Progenitor cell of endocrine pancreas (in vitro differentiated cells): ENCODE measurements at regions not wholly inside any gene's neighbourhood (a gene's known extent, or its start where the extent isn't known, plus 50 kb on each side); places are given as distances from the start of the nearest gene placed in this dataset.

ENCODE experiments used
- DNase-seq: peaks from one replicate; pipeline ENCODE4 v3.0.0; 2021; ENCODE audit warnings: low spot score; ENCODE audit not compliant: unreplicated experiment
- H3K27ac Mint-ChIP-seq: 2 replicates; pipeline ENCODE4 v1.8.0; 2021; ENCODE audit warnings: mild to moderate bottlenecking, moderate library complexity, mixed read lengths
- H3K27me3 Mint-ChIP-seq: 2 replicates; pipeline ENCODE4 v1.8.0; 2021; ENCODE audit warnings: mixed read lengths
- H3K36me3 Mint-ChIP-seq: 2 replicates; pipeline ENCODE4 v1.8.0; 2022; ENCODE audit warnings: mixed read lengths; ENCODE audit not compliant: insufficient read depth
- H3K4me1 Mint-ChIP-seq: 2 replicates; pipeline ENCODE4 v1.8.0; 2021; ENCODE audit warnings: low read depth, mixed read lengths
- H3K4me3 Mint-ChIP-seq: 2 replicates; pipeline ENCODE4 v1.8.0; 2021; ENCODE audit warnings: low read depth, mild to moderate bottlenecking, moderate library complexity, mixed read lengths
- H3K9me3 Mint-ChIP-seq: 2 replicates; pipeline ENCODE4 v1.8.0; 2021; ENCODE audit warnings: low read depth, mixed read lengths
- CTCF ChIP-seq: fragments of 200-600 bp; sonication (generic); IDR thresholded peaks from one replicate; pipeline ENCODE4 v1.5.0; 2021; ENCODE audit warnings: antibody characterized with exemption, mild to moderate bottlenecking; ENCODE audit not compliant: unreplicated experiment

GRCh38 chr6:168746013-168746412, 305.0 kb downstream of the SMOC2 start:
- TF ChIP-seq CTCF = no peak
- no peaks in the 10 kb centered on the region for H3K36me3 Mint-ChIP-seq
- H3K4me1 Mint-ChIP-seq = peaks cover 12% of the 10 kb centered on the region
- peak overlapping the region; percentile 41 for H3K27ac Mint-ChIP-seq
- peaks cover 9% of the 10 kb centered on the region for H3K9me3 Mint-ChIP-seq
- DNase-seq = no peak
- no peak overlapping the region for H3K4me3 Mint-ChIP-seq
- H3K27me3 Mint-ChIP-seq = no peaks in the 10 kb centered on the region

GRCh38 chr6:168744861-168745260, 303.9 kb downstream of the SMOC2 start:
- peaks cover 12% of the 10 kb centered on the region for H3K4me1 Mint-ChIP-seq
- no peak overlapping the region for H3K4me3 Mint-ChIP-seq
- H3K36me3 Mint-ChIP-seq = no peaks in the 10 kb centered on the region
- DNase-seq = no peak
- peaks cover 8% of the 10 kb centered on the region for H3K9me3 Mint-ChIP-seq
- no peak for TF ChIP-seq CTCF
- no peaks in the 10 kb centered on the region for H3K27me3 Mint-ChIP-seq
- no peak overlapping the region for H3K27ac Mint-ChIP-seq

- Mint-ChIP-seq H3K4me1 (peaks cover 12% of the 10 kb centered on the region), H3K27me3 (no peaks in the 10 kb centered on the region), H3K36me3 (no peaks in the 10 kb centered on the region), H3K27ac (no peak overlapping the region), H3K4me3 (no peak overlapping the region), H3K9me3 (peaks cover 8% of the 10 kb centered on the region)
- no peak for DNase-seq
- no peak for TF ChIP-seq CTCF
Observed at GRCh38 chr6:168741942-168742782, 301.2 kb downstream of the SMOC2 start.

- Mint-ChIP-seq H3K27me3 (no peaks in the 10 kb centered on the region), H3K36me3 (no peaks in the 10 kb centered on the region), H3K4me3 (no peak overlapping the region), H3K4me1 (peaks cover 7% of the 10 kb centered on the region), H3K9me3 (peaks cover 8% of the 10 kb centered on the region), H3K27ac (no peak overlapping the region)
- no peak for DNase-seq
- TF ChIP-seq CTCF = no peak
Observed at GRCh38 chr6:168741305-168741704, 300.3 kb downstream of the SMOC2 start.

GRCh38 chr6:168739381-168739780, 298.4 kb downstream of the SMOC2 start:
- Mint-ChIP-seq H3K4me1 (no peaks in the 10 kb centered on the region), H3K36me3 (no peaks in the 10 kb centered on the region), H3K27ac (no peak overlapping the region), H3K4me3 (no peak overlapping the region), H3K27me3 (no peaks in the 10 kb centered on the region), H3K9me3 (peaks cover 8% of the 10 kb centered on the region)
- no peak for DNase-seq
- no peak for TF ChIP-seq CTCF
